Astrocyte of the spinal cord (primary cell): ENCODE measurements at regions not wholly inside any gene's neighbourhood (a gene's known extent, or its start where the extent isn't known, plus 50 kb on each side); places are given as distances from the start of the nearest gene placed in this dataset.

Experiments
- DNase-seq: peaks from one replicate; pipeline ENCODE4 v3.0.0; 2011; ENCODE audit warnings: low read depth, low spot score
- H3K4me3 ChIP-seq: 2 replicates; pipeline ENCODE4 v1.5.1; 2011; ENCODE audit warnings: low read depth, mild to moderate bottlenecking, low read length, moderate library complexity
- CTCF ChIP-seq: IDR thresholded peaks from 2 replicates; pipeline ENCODE4 v1.5.1; 2012; ENCODE audit warnings: low read depth, mild to moderate bottlenecking, low read length, inconsistent platforms
- in situ Hi-C: cut with HindIII; loops from 2 replicates; pipeline ENCODE4 v1.10.0; 2017; ENCODE audit warnings: low sequenced_read_pairs

GRCh38 chr5:68757626-68758212 lies 336.1 kb upstream of the SLC30A5 start:
- no peak for TF ChIP-seq CTCF
- DNase-seq = no peak
- in situ Hi-C loops = no loop called here
- no peak overlapping the region for H3K4me3 ChIP-seq

- DNase-seq = no peak
- no peak for TF ChIP-seq CTCF
- no peak overlapping the region for H3K4me3 ChIP-seq
- in situ Hi-C loops = no loop called here
These were observed 334.2 kb upstream of the SLC30A5 start for GRCh38 chr5:68759593-68759992.

GRCh38 chr5:68762201-68762600 lies 331.6 kb upstream of the SLC30A5 start:
- in situ Hi-C loops = no loop called here
- DNase-seq = no peak
- H3K4me3 ChIP-seq = no peak overlapping the region
- TF ChIP-seq CTCF = no peak

- TF ChIP-seq CTCF = no peak
- DNase-seq = no peak
- no peak overlapping the region for H3K4me3 ChIP-seq
- in situ Hi-C loops = no loop called here
These were observed 326.8 kb upstream of the SLC30A5 start for GRCh38 chr5:68766952-68767464.

GRCh38 chr5:68770551-68770950 lies 323.3 kb upstream of the SLC30A5 start:
- no peak for DNase-seq
- TF ChIP-seq CTCF = no peak
- no peak overlapping the region for H3K4me3 ChIP-seq
- in situ Hi-C loops = no loop called here

- DNase-seq = no peak
- in situ Hi-C loops = no loop called here
- H3K4me3 ChIP-seq = no peak overlapping the region
- no peak for TF ChIP-seq CTCF
These were observed 322.6 kb upstream of the SLC30A5 start for GRCh38 chr5:68771221-68771620.
